CD4-positive, alpha-beta T cell (primary cell): ENCODE measurements at regions not wholly inside any gene's neighbourhood (a gene's known extent, or its start where the extent isn't known, plus 50 kb on each side); places are given as distances from the start of the nearest gene placed in this dataset.

Source experiments
- ATAC-seq: fragments of 200-7000 bp; cut with Tn5 transposase; one replicate; pipeline ENCODE4 v1.10.0; 2022; ENCODE audit warnings: mild to moderate bottlenecking; ENCODE audit not compliant: poor library complexity
- CTCF ChIA-PET: fragments of 350-600 bp; sonication (Branson Sonifier 250); formaldehyde crosslinking; loops from one replicate; lab custom pipeline; 2021; ENCODE audit warnings: antibody characterized with exemption, inconsistent platforms; lab: Charles Lee
- POLR2A ChIA-PET: fragments of 350-600 bp; sonication (Branson Sonifier 250); formaldehyde crosslinking; loops from one replicate; lab custom pipeline; 2021; ENCODE audit warnings: antibody characterized with exemption, inconsistent platforms; lab: Charles Lee
- DNase-seq, 14 experiments: peaks; one replicate each; pipeline ENCODE4 v3.0.0-alpha.2; 2013 to 2020; ENCODE audit warnings: mixed read lengths in 2 of 14
- H3K27ac ChIP-seq, 2 donors: one replicate each; pipeline versions ENCODE4 v1.5.1 to v1.7.0; 2013; ENCODE audit warnings: low read length in 2 of 2, low read depth in 1 of 2, mild to moderate bottlenecking in 1 of 2
- H3K27me3 ChIP-seq, 2 experiments: 1 replicate in 1 of 2; 2 replicates in 1 of 2; pipeline versions ENCODE4 v1.6.1 to v1.7.0; 2013; ENCODE audit warnings: low read length in 2 of 2, control low read depth in 1 of 2, mild to moderate bottlenecking in 1 of 2, moderate library complexity in 1 of 2; ENCODE audit not compliant: insufficient read depth in 2 of 2, control insufficient read depth in 1 of 2
- H3K36me3 ChIP-seq: one replicate; pipeline ENCODE4 v1.6.1; 2013; ENCODE audit warnings: low read length, control low read depth; ENCODE audit not compliant: insufficient read depth
- H3K4me1 ChIP-seq: one replicate; pipeline ENCODE4 v1.6.1; 2013; ENCODE audit warnings: low read length, control low read depth; ENCODE audit not compliant: insufficient read depth
- H3K4me3 ChIP-seq: one replicate; pipeline ENCODE4 v1.5.1; 2013; ENCODE audit warnings: mild to moderate bottlenecking, low read length, moderate library complexity
- H3K9me3 ChIP-seq, 2 experiments: 1 replicate in 1 of 2; 2 replicates in 1 of 2; pipeline versions ENCODE4 v1.6.1 to v1.7.0; 2013; ENCODE audit warnings: low read length in 2 of 2, mild to moderate bottlenecking in 2 of 2, control low read depth in 1 of 2, moderate library complexity in 1 of 2; ENCODE audit not compliant: control insufficient read depth in 1 of 2, insufficient read depth in 1 of 2
- H3K27ac Mint-ChIP-seq: one replicate; pipeline ENCODE4 v1.8.0; 2020; ENCODE audit warnings: mixed read lengths
- H3K27me3 Mint-ChIP-seq: one replicate; pipeline ENCODE4 v1.8.0; 2021; ENCODE audit warnings: mixed read lengths
- H3K36me3 Mint-ChIP-seq: one replicate; pipeline ENCODE4 v1.8.0; 2021; ENCODE audit warnings: low read depth, mixed read lengths
- H3K4me1 Mint-ChIP-seq: one replicate; pipeline ENCODE4 v1.8.0; 2021; ENCODE audit warnings: low read depth, mixed read lengths
- H3K4me3 Mint-ChIP-seq: one replicate; pipeline ENCODE4 v1.8.0; 2020; ENCODE audit warnings: mild to moderate bottlenecking, mixed read lengths
- H3K9me3 Mint-ChIP-seq: one replicate; pipeline ENCODE4 v1.8.0; 2020; ENCODE audit warnings: mixed read lengths
- CTCF ChIP-seq: fragments of 200-600 bp; IDR thresholded peaks from one replicate; pipeline ENCODE4 v1.8.0; 2022; ENCODE audit warnings: antibody characterized with exemption, mild to moderate bottlenecking
- intact Hi-C, 2 experiments: fragments of 100-400 bp; cut with DNase I in 1 of 2; cut with micrococcal nuclease in 1 of 2; formaldehyde crosslinking; loops; one replicate each; pipeline versions ENCODE4 v1.15.1 to v1.9.0; 2023 to 2025; cut with DNase I, micrococcal nuclease

GRCh38 chr1:5430911-5431697 is 561.1 kb downstream of the NPHP4 start:
- intact Hi-C loops: no loop called here
- POLR2A ChIA-PET: no interaction called here
- TF ChIP-seq CTCF: no peak
- H3K27me3 Mint-ChIP-seq: peaks cover 48% of the 10 kb centered on the region
- no peaks in the 10 kb centered on the region for H3K4me1 Mint-ChIP-seq
- no peak overlapping the region for H3K27ac ChIP-seq
- no peaks in the 10 kb centered on the region for H3K9me3 ChIP-seq
- ATAC-seq: no peak
- no peaks in the 10 kb centered on the region for H3K36me3 Mint-ChIP-seq
- H3K4me3 Mint-ChIP-seq: no peak overlapping the region
- CTCF ChIA-PET: no interaction called here
- H3K27me3 ChIP-seq: peaks cover 0 to 4% of the 10 kb centered on the region in 2 experiments
- H3K4me1 ChIP-seq: no peaks in the 10 kb centered on the region
- no peak overlapping the region for H3K4me3 ChIP-seq
- no peaks in the 10 kb centered on the region for H3K9me3 Mint-ChIP-seq
- DNase-seq: no peak
- no peaks in the 10 kb centered on the region for H3K36me3 ChIP-seq
- H3K27ac Mint-ChIP-seq: no peak overlapping the region

GRCh38 chr1:5430136-5430535 is 562.1 kb downstream of the NPHP4 start:
- Histone ChIP-seq H3K4me1 (no peaks in the 10 kb centered on the region), H3K4me3 (no peak overlapping the region), H3K9me3 (no peaks in the 10 kb centered on the region), H3K27ac (no peak overlapping the region), H3K27me3 (peaks cover 2 to 4% of the 10 kb centered on the region in 2 experiments), H3K36me3 (no peaks in the 10 kb centered on the region)
- Mint-ChIP-seq H3K9me3 (no peaks in the 10 kb centered on the region), H3K27ac (no peak overlapping the region), H3K4me3 (no peak overlapping the region), H3K4me1 (no peaks in the 10 kb centered on the region), H3K36me3 (no peaks in the 10 kb centered on the region), H3K27me3 (peaks cover 50% of the 10 kb centered on the region)
- TF ChIP-seq CTCF: no peak
- POLR2A ChIA-PET: no interaction called here
- ATAC-seq (no peak), DNase-seq (no peak)
- intact Hi-C loops: no loop called here
- CTCF ChIA-PET: no interaction called here

GRCh38 chr1:5428351-5428750 is 563.9 kb downstream of the NPHP4 start:
- Mint-ChIP-seq H3K27ac (no peak overlapping the region), H3K36me3 (no peaks in the 10 kb centered on the region), H3K4me1 (peaks cover 2% of the 10 kb centered on the region), H3K9me3 (no peaks in the 10 kb centered on the region), H3K27me3 (peaks cover 39% of the 10 kb centered on the region), H3K4me3 (no peak overlapping the region)
- intact Hi-C loops: no loop called here
- POLR2A ChIA-PET: no interaction called here
- Histone ChIP-seq H3K27ac (no peak overlapping the region), H3K9me3 (no peaks in the 10 kb centered on the region), H3K27me3 (peaks cover 4 to 6% of the 10 kb centered on the region in 2 experiments), H3K4me3 (no peak overlapping the region), H3K4me1 (peaks cover 7% of the 10 kb centered on the region), H3K36me3 (no peaks in the 10 kb centered on the region)
- no peak for TF ChIP-seq CTCF
- ATAC-seq: no peak
- CTCF ChIA-PET: no interaction called here
- no peak for DNase-seq
